Transverse colon (tissue), 4 donors: ENCODE measurements at regions not wholly inside any gene's neighbourhood (a gene's known extent, or its start where the extent isn't known, plus 50 kb on each side); places are given as distances from the start of the nearest gene placed in this dataset.

Experiments
- EP300 ChIP-seq: sonication (generic); formaldehyde crosslinking; IDR thresholded peaks from one replicate; pipeline ENCODE4 v1.6.1; 2017; ENCODE audit warnings: antibody characterized with exemption, low read depth
- POLR2A ChIP-seq: fragments of 450-650 bp; IDR thresholded peaks from one replicate; pipeline ENCODE4 v1.6.1; 2016; ENCODE audit warnings: antibody characterized with exemption, mild to moderate bottlenecking, moderate library complexity
- POLR2AphosphoS5 ChIP-seq, 3 donors: sonication (generic); formaldehyde crosslinking; IDR thresholded peaks; one replicate each; pipeline ENCODE4 v1.6.1; 2016; ENCODE audit warnings: antibody characterized with exemption in 3 of 3
- TF ChIP-seq, protein P1 (sequence below), 5 experiments: fragments of 200-600 bp in 3 of 5; fragments of 450-650 bp in 2 of 5; sonication (generic) in 3 of 5; IDR thresholded peaks; 1 replicate in 2 of 5; 2 replicates in 3 of 5; pipeline ENCODE4 v1.5.1; 2016 to 2017; ENCODE audit warnings: antibody characterized with exemption in 5 of 5, inconsistent platforms in 3 of 5, mild to moderate bottlenecking in 2 of 5, moderate library complexity in 1 of 5

DNA sequence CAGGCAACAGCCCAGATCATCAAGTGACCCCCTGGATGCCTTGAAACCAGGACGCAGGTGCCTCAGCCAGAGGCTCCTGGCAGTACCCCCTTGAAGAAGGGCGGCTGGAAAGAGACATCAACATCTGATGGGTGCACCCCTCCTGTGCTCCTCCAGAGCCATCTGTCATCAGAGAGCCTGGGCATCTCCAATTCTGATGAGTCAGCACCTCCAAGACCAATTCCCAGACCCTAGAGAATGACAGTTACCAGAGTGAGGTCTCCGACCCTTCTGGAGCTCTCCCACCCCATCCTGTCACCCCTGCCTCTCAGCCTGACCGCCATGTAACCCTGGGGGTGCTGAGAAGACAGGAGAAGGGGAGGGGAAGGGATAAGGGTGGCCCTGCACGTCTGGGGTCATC is 433.7 kb downstream of the SOX9 start:
- TF ChIP-seq POLR2AphosphoS5 (IDR thresholded peaks at IDR 0.05): no peak
- TF ChIP-seq POLR2A: no peak
- TF ChIP-seq, protein P1, sequence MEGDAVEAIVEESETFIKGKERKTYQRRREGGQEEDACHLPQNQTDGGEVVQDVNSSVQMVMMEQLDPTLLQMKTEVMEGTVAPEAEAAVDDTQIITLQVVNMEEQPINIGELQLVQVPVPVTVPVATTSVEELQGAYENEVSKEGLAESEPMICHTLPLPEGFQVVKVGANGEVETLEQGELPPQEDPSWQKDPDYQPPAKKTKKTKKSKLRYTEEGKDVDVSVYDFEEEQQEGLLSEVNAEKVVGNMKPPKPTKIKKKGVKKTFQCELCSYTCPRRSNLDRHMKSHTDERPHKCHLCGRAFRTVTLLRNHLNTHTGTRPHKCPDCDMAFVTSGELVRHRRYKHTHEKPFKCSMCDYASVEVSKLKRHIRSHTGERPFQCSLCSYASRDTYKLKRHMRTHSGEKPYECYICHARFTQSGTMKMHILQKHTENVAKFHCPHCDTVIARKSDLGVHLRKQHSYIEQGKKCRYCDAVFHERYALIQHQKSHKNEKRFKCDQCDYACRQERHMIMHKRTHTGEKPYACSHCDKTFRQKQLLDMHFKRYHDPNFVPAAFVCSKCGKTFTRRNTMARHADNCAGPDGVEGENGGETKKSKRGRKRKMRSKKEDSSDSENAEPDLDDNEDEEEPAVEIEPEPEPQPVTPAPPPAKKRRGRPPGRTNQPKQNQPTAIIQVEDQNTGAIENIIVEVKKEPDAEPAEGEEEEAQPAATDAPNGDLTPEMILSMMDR (IDR thresholded peaks at IDR 0.05): no peak
- no peak for TF ChIP-seq EP300
